HepG2 (cell line): ENCODE measurements at regions not wholly inside any gene's neighbourhood (a gene's known extent, or its start where the extent isn't known, plus 50 kb on each side); places are given as distances from the start of the nearest gene placed in this dataset.
A peak's percentile ranks its signal among the peaks of the same experiment; 100 is the strongest.

Source experiments
- HNF4G ChIP-seq, 2 experiments: sonication (generic) in 1 of 2; formaldehyde crosslinking in 1 of 2; IDR thresholded peaks; 2 replicates each; pipeline versions ENCODE4 v1.4.0 to v1.6.1; 2011 to 2020; ENCODE audit warnings: borderline replicate concordance in 2 of 2, low read depth in 2 of 2, mild to moderate bottlenecking in 2 of 2, low read length in 1 of 2, missing genetic modification reagents in 1 of 2, moderate library complexity in 1 of 2
- NR2C2 ChIP-seq: sonication (generic); formaldehyde crosslinking; IDR thresholded peaks from 2 replicates; pipeline ENCODE4 v1.4.0; 2020; ENCODE audit warnings: missing genetic modification reagents, mild to moderate bottlenecking, moderate library complexity, borderline replicate concordance
- POLR2A ChIP-seq, 2 experiments: IDR thresholded peaks; 2 replicates each; pipeline ENCODE4 v1.6.1; 2011; ENCODE audit warnings: low read depth in 2 of 2, low read length in 2 of 2, mild to moderate bottlenecking in 1 of 2, moderate library complexity in 1 of 2; ENCODE audit not compliant: insufficient read depth in 1 of 2
- TBX3 ChIP-seq: fragments of 450-650 bp; IDR thresholded peaks from 2 replicates; pipeline ENCODE4 v1.6.1; 2017; ENCODE audit warnings: antibody characterized with exemption, mild to moderate bottlenecking, inconsistent platforms, borderline replicate concordance
- ZNF615 ChIP-seq: sonication (generic); formaldehyde crosslinking; IDR thresholded peaks from 2 replicates; pipeline ENCODE4 v1.5.0; 2020; ENCODE audit warnings: mild to moderate bottlenecking, missing genetic modification reagents, borderline replicate concordance
- TF ChIP-seq, protein P1 (sequence below): sonication (generic); formaldehyde crosslinking; IDR thresholded peaks from 2 replicates; pipeline ENCODE4 v1.5.0; 2020; ENCODE audit warnings: mild to moderate bottlenecking, missing genetic modification reagents, borderline replicate concordance
- TF ChIP-seq, protein P2 (sequence below): sonication (generic); formaldehyde crosslinking; IDR thresholded peaks from 2 replicates; pipeline ENCODE4 v1.5.0; 2020; ENCODE audit warnings: mild to moderate bottlenecking, missing genetic modification reagents, moderate library complexity

DNA sequence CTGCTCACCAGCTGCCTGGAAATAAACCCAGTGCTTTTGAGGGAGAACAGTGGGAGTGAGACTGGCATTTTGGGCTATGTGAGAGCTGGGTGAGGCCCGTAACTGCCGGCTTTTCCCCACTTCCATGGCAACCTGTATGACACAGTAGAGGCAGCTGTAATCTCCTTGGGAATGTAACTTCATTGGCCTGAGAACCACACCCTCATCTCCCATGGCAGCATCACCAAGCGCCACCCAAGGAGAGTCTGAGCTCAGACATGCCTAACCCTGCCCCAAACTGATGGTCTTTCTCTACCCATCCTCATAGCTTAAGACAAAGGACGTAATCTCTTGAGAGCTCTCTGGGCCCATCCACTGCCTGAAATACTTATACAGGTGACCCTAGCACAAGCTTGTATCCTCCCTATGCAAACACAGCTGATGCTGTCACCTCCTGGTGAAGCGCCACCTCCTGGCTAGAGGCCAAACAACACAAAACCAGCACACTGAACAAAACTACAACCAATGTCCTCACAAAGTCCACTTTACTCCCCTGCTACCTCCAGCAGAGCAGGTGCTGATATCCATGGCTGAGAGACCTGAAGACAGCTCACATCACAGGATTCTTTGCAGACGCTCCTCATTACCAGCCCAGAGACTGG, 763.4 kb upstream of the NRXN1 start:
- TF ChIP-seq ZNF615 (no peak), HNF4G (IDR thresholded peaks at IDR 0.05; ENCODE audit: borderline replicate concordance, low read depth, low read length) (no peak), HNF4G (CRISPR knock-in tag; IDR thresholded peaks at IDR 0.05; ENCODE audit: borderline replicate concordance, low read depth) (no peak), NR2C2 (CRISPR knock-in tag) (no peak), POLR2A (IDR thresholded peaks at IDR 0.05; ENCODE audit: insufficient read depth in 1 of 2, low read depth in 2 of 2, low read length in 2 of 2) (no peak), TBX3 (no peak)
- TF ChIP-seq, protein P1, sequence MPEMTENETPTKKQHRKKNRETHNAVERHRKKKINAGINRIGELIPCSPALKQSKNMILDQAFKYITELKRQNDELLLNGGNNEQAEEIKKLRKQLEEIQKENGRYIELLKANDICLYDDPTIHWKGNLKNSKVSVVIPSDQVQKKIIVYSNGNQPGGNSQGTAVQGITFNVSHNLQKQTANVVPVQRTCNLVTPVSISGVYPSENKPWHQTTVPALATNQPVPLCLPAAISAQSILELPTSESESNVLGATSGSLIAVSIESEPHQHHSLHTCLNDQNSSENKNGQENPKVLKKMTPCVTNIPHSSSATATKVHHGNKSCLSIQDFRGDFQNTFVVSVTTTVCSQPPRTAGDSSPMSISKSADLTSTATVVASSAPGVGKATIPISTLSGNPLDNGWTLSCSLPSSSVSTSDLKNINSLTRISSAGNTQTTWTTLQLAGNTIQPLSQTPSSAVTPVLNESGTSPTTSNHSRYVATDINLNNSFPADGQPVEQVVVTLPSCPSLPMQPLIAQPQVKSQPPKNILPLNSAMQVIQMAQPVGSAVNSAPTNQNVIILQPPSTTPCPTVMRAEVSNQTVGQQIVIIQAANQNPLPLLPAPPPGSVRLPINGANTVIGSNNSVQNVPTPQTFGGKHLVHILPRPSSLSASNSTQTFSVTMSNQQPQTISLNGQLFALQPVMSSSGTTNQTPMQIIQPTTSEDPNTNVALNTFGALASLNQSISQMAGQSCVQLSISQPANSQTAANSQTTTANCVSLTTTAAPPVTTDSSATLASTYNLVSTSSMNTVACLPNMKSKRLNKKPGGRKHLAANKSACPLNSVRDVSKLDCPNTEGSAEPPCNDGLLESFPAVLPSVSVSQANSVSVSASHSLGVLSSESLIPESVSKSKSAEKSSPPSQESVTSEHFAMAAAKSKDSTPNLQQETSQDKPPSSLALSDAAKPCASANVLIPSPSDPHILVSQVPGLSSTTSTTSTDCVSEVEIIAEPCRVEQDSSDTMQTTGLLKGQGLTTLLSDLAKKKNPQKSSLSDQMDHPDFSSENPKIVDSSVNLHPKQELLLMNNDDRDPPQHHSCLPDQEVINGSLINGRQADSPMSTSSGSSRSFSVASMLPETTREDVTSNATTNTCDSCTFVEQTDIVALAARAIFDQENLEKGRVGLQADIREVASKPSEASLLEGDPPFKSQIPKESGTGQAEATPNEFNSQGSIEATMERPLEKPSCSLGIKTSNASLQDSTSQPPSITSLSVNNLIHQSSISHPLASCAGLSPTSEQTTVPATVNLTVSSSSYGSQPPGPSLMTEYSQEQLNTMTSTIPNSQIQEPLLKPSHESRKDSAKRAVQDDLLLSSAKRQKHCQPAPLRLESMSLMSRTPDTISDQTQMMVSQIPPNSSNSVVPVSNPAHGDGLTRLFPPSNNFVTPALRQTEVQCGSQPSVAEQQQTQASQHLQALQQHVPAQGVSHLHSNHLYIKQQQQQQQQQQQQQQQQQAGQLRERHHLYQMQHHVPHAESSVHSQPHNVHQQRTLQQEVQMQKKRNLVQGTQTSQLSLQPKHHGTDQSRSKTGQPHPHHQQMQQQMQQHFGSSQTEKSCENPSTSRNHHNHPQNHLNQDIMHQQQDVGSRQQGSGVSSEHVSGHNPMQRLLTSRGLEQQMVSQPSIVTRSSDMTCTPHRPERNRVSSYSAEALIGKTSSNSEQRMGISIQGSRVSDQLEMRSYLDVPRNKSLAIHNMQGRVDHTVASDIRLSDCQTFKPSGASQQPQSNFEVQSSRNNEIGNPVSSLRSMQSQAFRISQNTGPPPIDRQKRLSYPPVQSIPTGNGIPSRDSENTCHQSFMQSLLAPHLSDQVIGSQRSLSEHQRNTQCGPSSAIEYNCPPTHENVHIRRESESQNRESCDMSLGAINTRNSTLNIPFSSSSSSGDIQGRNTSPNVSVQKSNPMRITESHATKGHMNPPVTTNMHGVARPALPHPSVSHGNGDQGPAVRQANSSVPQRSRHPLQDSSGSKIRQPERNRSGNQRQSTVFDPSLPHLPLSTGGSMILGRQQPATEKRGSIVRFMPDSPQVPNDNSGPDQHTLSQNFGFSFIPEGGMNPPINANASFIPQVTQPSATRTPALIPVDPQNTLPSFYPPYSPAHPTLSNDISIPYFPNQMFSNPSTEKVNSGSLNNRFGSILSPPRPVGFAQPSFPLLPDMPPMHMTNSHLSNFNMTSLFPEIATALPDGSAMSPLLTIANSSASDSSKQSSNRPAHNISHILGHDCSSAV (CRISPR knock-in tag): no peak
- TF ChIP-seq, protein P2, sequence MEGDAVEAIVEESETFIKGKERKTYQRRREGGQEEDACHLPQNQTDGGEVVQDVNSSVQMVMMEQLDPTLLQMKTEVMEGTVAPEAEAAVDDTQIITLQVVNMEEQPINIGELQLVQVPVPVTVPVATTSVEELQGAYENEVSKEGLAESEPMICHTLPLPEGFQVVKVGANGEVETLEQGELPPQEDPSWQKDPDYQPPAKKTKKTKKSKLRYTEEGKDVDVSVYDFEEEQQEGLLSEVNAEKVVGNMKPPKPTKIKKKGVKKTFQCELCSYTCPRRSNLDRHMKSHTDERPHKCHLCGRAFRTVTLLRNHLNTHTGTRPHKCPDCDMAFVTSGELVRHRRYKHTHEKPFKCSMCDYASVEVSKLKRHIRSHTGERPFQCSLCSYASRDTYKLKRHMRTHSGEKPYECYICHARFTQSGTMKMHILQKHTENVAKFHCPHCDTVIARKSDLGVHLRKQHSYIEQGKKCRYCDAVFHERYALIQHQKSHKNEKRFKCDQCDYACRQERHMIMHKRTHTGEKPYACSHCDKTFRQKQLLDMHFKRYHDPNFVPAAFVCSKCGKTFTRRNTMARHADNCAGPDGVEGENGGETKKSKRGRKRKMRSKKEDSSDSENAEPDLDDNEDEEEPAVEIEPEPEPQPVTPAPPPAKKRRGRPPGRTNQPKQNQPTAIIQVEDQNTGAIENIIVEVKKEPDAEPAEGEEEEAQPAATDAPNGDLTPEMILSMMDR (CRISPR knock-in tag): peak; percentile 62
